ENCODE measurements at regions not wholly inside any gene's neighbourhood (a gene's known extent, or its start where the extent isn't known, plus 50 kb on each side); places are given as distances from the start of the nearest gene placed in this dataset.
"Not testable (repeated sequence)": the region's sequence is repeated elsewhere in the genome, so short reads cannot be mapped to it uniquely, and the experiment has no call there.

- DNase-seq (ENCODE audit: low spot score in 2 of 2) = no peak
- peaks cover 2% of the 10 kb centered on the region for H3K9me3 Mint-ChIP-seq
- ATAC-seq (ENCODE audit: low read depth) = no peak
- no peaks in the 10 kb centered on the region for H3K27me3 Mint-ChIP-seq
- H3K4me3 Mint-ChIP-seq = no peak overlapping the region
- no peaks in the 10 kb centered on the region for H3K36me3 Mint-ChIP-seq
- no peak overlapping the region for H3K27ac Mint-ChIP-seq
- no peaks in the 10 kb centered on the region for H3K4me1 Mint-ChIP-seq
Measured at GRCh38 chr10:9018195-9019173, 964.0 kb downstream of the GATA3 start.

DNA sequence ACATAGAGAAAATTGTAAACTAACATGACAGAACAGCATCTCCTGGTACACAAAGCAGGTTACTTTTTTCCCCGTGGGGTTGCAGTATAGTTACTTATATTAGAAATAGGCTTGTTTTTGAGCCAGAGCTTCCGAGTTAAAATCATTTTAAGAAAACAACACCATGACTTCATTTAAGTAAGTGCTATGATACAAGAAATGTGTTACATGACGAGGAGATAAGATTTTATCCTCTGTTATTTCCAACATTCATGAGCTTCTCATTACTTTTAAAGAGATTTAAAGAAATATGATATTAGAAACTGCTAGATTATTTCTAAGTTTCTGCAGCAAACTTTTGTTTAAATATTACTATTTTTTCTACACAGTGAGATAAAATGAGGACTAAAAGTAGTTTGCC lies 968.7 kb downstream of the GATA3 start:
- ATAC-seq (ENCODE audit: low read depth) = no peak
- no peaks in the 10 kb centered on the region for H3K36me3 Mint-ChIP-seq
- no peaks in the 10 kb centered on the region for H3K4me1 Mint-ChIP-seq
- H3K9me3 Mint-ChIP-seq = no peaks in the 10 kb centered on the region
- no peak overlapping the region for H3K27ac Mint-ChIP-seq
- DNase-seq (ENCODE audit: low spot score in 2 of 2) = no peak
- H3K4me3 Mint-ChIP-seq = no peak overlapping the region
- H3K27me3 Mint-ChIP-seq = no peaks in the 10 kb centered on the region

- no peak overlapping the region for H3K27ac Mint-ChIP-seq
- H3K36me3 Mint-ChIP-seq = no peaks in the 10 kb centered on the region
- DNase-seq (ENCODE audit: low spot score in 2 of 2) = no peak
- ATAC-seq (ENCODE audit: low read depth) = no peak
- no peaks in the 10 kb centered on the region for H3K4me1 Mint-ChIP-seq
- no peaks in the 10 kb centered on the region for H3K9me3 Mint-ChIP-seq
- H3K4me3 Mint-ChIP-seq = no peak overlapping the region
- H3K27me3 Mint-ChIP-seq = no peaks in the 10 kb centered on the region
Measured at GRCh38 chr10:9024210-9024609, 969.7 kb downstream of the GATA3 start.

DNA sequence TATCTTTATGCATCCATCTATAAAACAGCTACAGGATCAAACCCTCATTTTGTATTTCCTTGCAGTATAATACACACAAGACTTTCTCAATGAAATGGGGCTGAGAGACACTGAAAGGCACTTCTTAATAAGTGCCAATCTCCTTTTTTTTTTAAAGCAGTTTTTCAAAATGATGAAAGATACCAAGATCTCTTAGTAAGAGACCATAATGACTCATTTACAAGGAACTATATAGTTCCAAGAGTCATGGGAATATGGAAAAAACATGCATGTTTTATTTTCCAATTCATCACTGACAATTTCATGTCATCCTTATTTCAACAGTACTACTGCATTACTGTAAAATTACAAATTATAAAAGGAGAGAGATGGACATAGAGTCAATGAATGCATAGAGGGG lies 973.7 kb downstream of the GATA3 start:
- peaks cover 1% of the 10 kb centered on the region for H3K9me3 Mint-ChIP-seq
- DNase-seq (ENCODE audit: low spot score in 2 of 2) = no peak
- no peaks in the 10 kb centered on the region for H3K4me1 Mint-ChIP-seq

GRCh38 chr10:9035355-9035754 lies 980.9 kb downstream of the GATA3 start:
- no peak for ATAC-seq (ENCODE audit: low read depth)
- H3K4me1 Mint-ChIP-seq = no peaks in the 10 kb centered on the region
- no peaks in the 10 kb centered on the region for H3K36me3 Mint-ChIP-seq
- no peaks in the 10 kb centered on the region for H3K27me3 Mint-ChIP-seq
- H3K27ac Mint-ChIP-seq = no peak overlapping the region
- H3K4me3 Mint-ChIP-seq = no peak overlapping the region
- peaks cover 15% of the 10 kb centered on the region for H3K9me3 Mint-ChIP-seq
- no peak for DNase-seq (ENCODE audit: low spot score in 2 of 2)

More for the DNA sequence above, 973.7 kb downstream of the GATA3 start:
- H3K36me3 Mint-ChIP-seq = no peaks in the 10 kb centered on the region
- H3K27me3 Mint-ChIP-seq = no peaks in the 10 kb centered on the region
- no peak overlapping the region for H3K4me3 Mint-ChIP-seq
- no peak overlapping the region for H3K27ac Mint-ChIP-seq
- no peak for ATAC-seq (ENCODE audit: low read depth)

- Mint-ChIP-seq H3K36me3 (no peaks in the 10 kb centered on the region), H3K4me3 (no peak overlapping the region), H3K27me3 (no peaks in the 10 kb centered on the region)
Measured at GRCh38 chr10:9036711-9037204, 982.3 kb downstream of the GATA3 start.

GRCh38 chr10:9038146-9038714 lies 983.7 kb downstream of the GATA3 start:
- H3K4me1 Mint-ChIP-seq = no peaks in the 10 kb centered on the region
- H3K9me3 Mint-ChIP-seq = peaks cover 13% of the 10 kb centered on the region
- H3K27me3 Mint-ChIP-seq = no peaks in the 10 kb centered on the region
- H3K36me3 Mint-ChIP-seq = no peaks in the 10 kb centered on the region
- no peak for ATAC-seq (ENCODE audit: low read depth)
- no peak for DNase-seq (ENCODE audit: low spot score in 2 of 2)
- H3K4me3 Mint-ChIP-seq = no peak overlapping the region
- no peak overlapping the region for H3K27ac Mint-ChIP-seq

More at GRCh38 chr10:9036711-9037204, 982.3 kb downstream of the GATA3 start:
- ATAC-seq (ENCODE audit: low read depth) = no peak
- peaks cover 15% of the 10 kb centered on the region for H3K9me3 Mint-ChIP-seq
- H3K4me1 Mint-ChIP-seq = no peaks in the 10 kb centered on the region
- no peak for DNase-seq (ENCODE audit: low spot score in 2 of 2)
- no peak overlapping the region for H3K27ac Mint-ChIP-seq

- no peaks in the 10 kb centered on the region for H3K36me3 Mint-ChIP-seq
- H3K9me3 Mint-ChIP-seq = peaks cover 4% of the 10 kb centered on the region
- ATAC-seq (ENCODE audit: low read depth) (no peak), DNase-seq (ENCODE audit: low spot score in 2 of 2) (no peak)
- H3K27me3 Mint-ChIP-seq = no peaks in the 10 kb centered on the region
- H3K27ac Mint-ChIP-seq = no peak overlapping the region
- H3K4me3 Mint-ChIP-seq = no peak overlapping the region
- no peaks in the 10 kb centered on the region for H3K4me1 Mint-ChIP-seq
Measured at GRCh38 chr10:9043466-9043865, 989.0 kb downstream of the GATA3 start.

DNA sequence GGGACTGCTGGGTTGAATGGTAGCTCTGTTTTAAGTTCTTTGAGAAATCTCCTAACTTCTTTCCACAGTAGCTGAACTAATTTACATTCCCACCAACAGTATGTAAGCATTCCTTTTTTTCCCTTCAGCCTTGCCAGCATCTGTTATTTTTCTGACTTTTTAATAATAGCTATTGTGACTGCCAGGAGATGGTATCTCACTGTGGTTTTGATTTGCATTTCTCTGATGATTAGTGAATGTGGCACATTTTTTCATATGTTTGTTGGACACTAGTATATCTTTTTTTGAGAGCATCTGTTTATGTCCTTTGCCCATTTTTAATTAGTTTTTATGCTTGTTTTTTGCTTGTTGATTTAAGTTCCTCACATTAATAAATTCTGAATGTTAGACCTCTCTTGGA lies 990.8 kb downstream of the GATA3 start:
- Mint-ChIP-seq H3K9me3 (peaks cover 4% of the 10 kb centered on the region), H3K36me3 (no peaks in the 10 kb centered on the region)
- ATAC-seq (ENCODE audit: low read depth) = no peak

DNA sequence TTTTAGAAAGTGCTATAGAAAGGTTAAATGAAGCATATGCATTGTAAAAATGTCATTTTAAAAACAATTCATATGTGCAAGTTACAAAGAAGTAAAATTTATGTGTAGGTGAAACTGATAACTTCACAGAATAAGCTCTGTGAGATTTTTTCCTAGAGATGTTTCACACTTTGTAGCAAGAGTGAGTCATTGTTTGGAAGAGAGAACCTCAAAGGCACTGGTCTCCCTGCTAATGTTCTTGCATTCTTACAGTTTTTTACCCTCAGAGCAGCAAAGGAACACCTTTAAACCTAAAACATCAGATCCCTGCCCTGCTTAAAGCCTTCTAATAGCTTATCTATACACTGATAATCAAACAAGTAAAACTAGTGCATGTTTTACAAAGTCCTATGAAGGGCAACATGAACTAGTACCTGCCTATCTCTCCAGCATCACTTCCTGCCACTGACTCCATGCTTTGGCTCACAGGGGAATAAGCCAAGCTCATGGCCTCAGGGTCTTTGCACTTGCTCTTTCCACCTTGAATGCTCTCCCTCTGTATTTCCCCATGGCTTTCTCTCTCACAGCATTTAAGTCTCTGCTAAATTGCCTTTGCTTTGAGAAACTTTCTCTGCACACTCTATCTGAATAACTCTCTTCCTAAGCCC lies 997.0 kb downstream of the GATA3 start:
- H3K27ac Mint-ChIP-seq = no peak overlapping the region
- ATAC-seq (ENCODE audit: low read depth) = no peak
- no peaks in the 10 kb centered on the region for H3K4me1 Mint-ChIP-seq
- no peaks in the 10 kb centered on the region for H3K27me3 Mint-ChIP-seq
- H3K9me3 Mint-ChIP-seq = peaks cover 5% of the 10 kb centered on the region
- H3K4me3 Mint-ChIP-seq = no peak overlapping the region
- H3K36me3 Mint-ChIP-seq = no peaks in the 10 kb centered on the region
- no peak for DNase-seq (ENCODE audit: low spot score in 2 of 2)

More for the DNA sequence above, 990.8 kb downstream of the GATA3 start:
- no peaks in the 10 kb centered on the region for H3K4me1 Mint-ChIP-seq
- no peak overlapping the region for H3K4me3 Mint-ChIP-seq
- H3K27me3 Mint-ChIP-seq = no peaks in the 10 kb centered on the region
- H3K27ac Mint-ChIP-seq = no peak overlapping the region
- DNase-seq (ENCODE audit: low spot score in 2 of 2) = no peak

DNA sequence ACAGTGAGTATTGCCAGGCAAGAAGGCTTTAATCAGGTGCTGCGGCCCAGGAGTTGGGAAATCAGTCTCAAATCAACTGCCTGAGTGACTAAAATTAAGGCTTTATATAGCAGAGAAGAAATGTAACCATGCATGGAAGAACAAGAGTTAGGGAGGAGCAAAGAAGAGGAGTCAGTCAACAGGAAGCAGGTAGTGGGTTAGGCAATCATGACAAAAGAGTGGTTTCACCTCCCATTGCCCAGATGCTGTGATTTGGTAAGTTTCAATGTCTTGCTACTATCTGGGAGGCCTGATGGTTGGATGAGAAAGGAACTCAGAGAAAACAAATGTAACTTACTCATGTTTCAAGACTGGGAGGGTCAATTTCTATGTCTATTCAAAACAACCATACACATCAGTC lies 998.3 kb downstream of the GATA3 start:
- Mint-ChIP-seq H3K27ac (no peak overlapping the region), H3K4me3 (no peak overlapping the region), H3K27me3 (no peaks in the 10 kb centered on the region), H3K4me1 (no peaks in the 10 kb centered on the region), H3K36me3 (no peaks in the 10 kb centered on the region), H3K9me3 (peaks cover 5% of the 10 kb centered on the region)
- DNase-seq (ENCODE audit: low spot score in 2 of 2) (no peak), ATAC-seq (ENCODE audit: low read depth) (no peak)

DNA sequence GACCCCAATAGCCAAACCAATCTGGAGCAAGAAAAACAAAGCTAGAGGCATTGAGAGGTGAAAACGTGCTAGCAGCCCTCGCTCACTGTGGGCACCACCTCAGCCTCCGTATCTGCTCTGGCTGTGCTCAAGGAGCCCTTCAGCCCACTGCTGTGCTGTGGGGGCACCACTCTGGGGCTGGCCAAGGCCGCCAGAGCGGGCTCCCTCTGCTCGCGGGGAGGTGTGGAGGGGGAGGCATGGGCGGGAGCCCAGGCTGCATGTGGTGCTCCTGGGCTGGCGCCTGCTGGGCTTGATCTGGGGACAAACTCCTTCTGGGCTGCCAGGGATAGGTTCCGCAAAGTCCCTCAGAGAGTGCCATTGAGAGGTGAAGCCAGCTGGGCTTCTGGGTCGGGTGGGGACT lies 1002.0 kb downstream of the GATA3 start:
- DNase-seq (ENCODE audit: low spot score in 2 of 2) = no peak
- no peak overlapping the region for H3K27ac Mint-ChIP-seq
- no peaks in the 10 kb centered on the region for H3K27me3 Mint-ChIP-seq
- H3K9me3 Mint-ChIP-seq = peaks cover 5% of the 10 kb centered on the region
- H3K4me1 Mint-ChIP-seq = no peaks in the 10 kb centered on the region
- ATAC-seq (ENCODE audit: low read depth) = no peak
- no peaks in the 10 kb centered on the region for H3K36me3 Mint-ChIP-seq
- H3K4me3 Mint-ChIP-seq = no peak overlapping the region

DNA sequence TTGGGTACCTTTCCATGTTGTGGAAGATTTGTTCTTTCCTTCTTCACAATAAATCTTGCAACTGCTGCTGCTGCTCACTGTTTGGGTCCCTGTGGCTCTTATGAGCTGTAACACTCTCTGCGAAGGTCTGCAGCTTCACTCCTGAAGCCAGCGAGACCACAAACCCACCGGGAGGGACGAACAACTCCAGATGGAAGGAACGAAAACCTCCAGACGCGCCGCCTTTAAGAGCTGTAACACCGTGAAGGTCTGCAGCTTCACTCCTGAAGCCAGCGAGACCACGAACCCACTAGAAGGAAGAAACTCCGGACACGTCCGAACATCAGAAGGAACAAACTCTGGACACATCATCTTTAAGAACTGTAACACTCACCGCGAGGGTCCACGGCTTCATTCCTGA lies 1002.8 kb downstream of the GATA3 start:
- not testable (repeated sequence) for H3K27me3 Mint-ChIP-seq; H3K9me3 Mint-ChIP-seq; ATAC-seq (ENCODE audit: low read depth); H3K4me1 Mint-ChIP-seq; H3K27ac Mint-ChIP-seq; H3K36me3 Mint-ChIP-seq; H3K4me3 Mint-ChIP-seq; DNase-seq (ENCODE audit: low spot score in 2 of 2)

- Mint-ChIP-seq H3K4me3 (no peak overlapping the region), H3K36me3 (no peaks in the 10 kb centered on the region)
Measured at GRCh38 chr10:9060314-9060713, 1005.8 kb downstream of the GATA3 start.

More at GRCh38 chr10:9060314-9060713, 1005.8 kb downstream of the GATA3 start:
- ATAC-seq (ENCODE audit: low read depth) (no peak), DNase-seq (ENCODE audit: low spot score in 2 of 2) (no peak)
- H3K9me3 Mint-ChIP-seq = peaks cover 3% of the 10 kb centered on the region
- no peak overlapping the region for H3K27ac Mint-ChIP-seq
- no peaks in the 10 kb centered on the region for H3K4me1 Mint-ChIP-seq
- H3K27me3 Mint-ChIP-seq = no peaks in the 10 kb centered on the region

All from memory B cell (primary cell).